ENCODE measurements at regions not wholly inside any gene's neighbourhood (a gene's known extent, or its start where the extent isn't known, plus 50 kb on each side); places are given as distances from the start of the nearest gene placed in this dataset.

GRCh38 chr2:60608679-60609078 is 55.2 kb upstream of the BCL11A start:
- TF ChIP-seq CTCF (IDR thresholded peaks at IDR 0.05): no peak
- no peak for TF ChIP-seq POLR2A (IDR thresholded peaks at IDR 0.05)
